ENCODE measurements at regions not wholly inside any gene's neighbourhood (a gene's known extent, or its start where the extent isn't known, plus 50 kb on each side); places are given as distances from the start of the nearest gene placed in this dataset.
"Not testable (repeated sequence)": the region's sequence is repeated elsewhere in the genome, so short reads cannot be mapped to it uniquely, and the experiment has no call there.

GRCh38 chr9:30646639-30647038 lies 1737.8 kb upstream of the ACO1 start:
- not testable (repeated sequence) for DNase-seq (ENCODE audit: low read depth)

- DNase-seq (ENCODE audit: low read depth), result no peak
Measured at GRCh38 chr9:30661925-30662324, 1722.5 kb upstream of the ACO1 start.

- DNase-seq (ENCODE audit: low read depth), result no peak
Measured at GRCh38 chr9:30670805-30671562, 1713.5 kb upstream of the ACO1 start.

DNA sequence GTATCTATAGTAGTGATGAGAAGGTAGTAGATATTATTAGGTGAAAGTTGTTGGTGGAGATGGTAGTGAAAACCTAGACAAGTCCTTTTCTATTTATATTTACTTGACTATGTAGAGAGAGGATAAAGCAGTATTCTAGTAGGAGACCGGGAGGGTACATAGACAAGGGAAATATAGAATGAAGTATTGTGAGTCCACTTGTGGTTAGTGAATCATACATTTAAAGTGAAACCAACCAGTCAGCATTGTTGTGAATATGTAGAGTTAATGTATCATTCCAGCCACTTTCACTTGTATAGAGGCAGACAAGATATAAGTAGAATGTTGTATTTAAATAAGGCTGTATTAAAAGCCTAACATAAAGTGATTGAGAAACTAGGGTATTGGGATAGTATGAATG lies 1711.3 kb upstream of the ACO1 start:
- DNase-seq (ENCODE audit: low read depth), result no peak

DNA sequence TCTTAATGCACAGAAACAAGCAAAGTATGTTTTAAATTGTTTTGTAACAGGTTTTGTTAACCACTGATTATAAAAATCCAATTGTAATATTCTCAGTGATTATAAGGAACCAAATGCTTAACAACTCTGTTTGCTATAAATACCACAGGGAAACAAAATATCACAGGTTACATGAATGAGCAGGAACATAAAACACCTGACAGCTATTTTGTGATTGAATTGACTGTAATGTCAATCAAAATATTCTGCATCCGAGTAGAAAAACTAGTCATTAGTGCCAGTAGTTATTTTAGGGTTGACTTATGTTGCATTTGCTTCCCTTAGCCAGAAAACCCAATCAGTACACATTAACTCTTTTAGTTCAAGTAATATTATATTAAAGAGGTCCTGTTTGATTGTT lies 1707.8 kb upstream of the ACO1 start:
- no peak for DNase-seq (ENCODE audit: low read depth)

DNA sequence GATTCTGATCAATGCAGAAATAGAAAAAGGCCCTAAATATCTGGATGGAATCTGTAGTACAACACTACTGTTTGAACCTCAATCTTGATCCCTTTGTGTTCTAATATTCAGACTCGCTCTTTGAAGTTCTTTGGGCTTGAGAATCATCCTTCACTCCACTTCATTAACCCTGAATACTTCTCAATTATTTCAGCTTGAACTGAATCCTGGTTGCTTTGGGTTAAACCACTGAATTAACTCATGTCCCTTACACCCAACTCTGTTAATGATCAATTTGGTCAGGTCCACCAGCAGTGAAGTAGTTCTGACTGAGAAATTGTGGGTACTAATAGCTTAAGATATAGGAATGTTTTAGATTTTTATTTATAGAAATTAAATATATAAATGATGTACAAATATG lies 1707.2 kb upstream of the ACO1 start:
- no peak for DNase-seq (ENCODE audit: low read depth)

GRCh38 chr9:30688801-30689200 lies 1695.6 kb upstream of the ACO1 start:
- no peak for DNase-seq (ENCODE audit: low read depth)

GRCh38 chr9:30697958-30698357 lies 1686.5 kb upstream of the ACO1 start:
- DNase-seq (ENCODE audit: low read depth), result no peak

GRCh38 chr9:30711591-30711990 lies 1672.9 kb upstream of the ACO1 start:
- DNase-seq (ENCODE audit: low read depth), result no peak

GRCh38 chr9:30713243-30713642 lies 1671.2 kb upstream of the ACO1 start:
- no peak for DNase-seq (ENCODE audit: low read depth)

DNA sequence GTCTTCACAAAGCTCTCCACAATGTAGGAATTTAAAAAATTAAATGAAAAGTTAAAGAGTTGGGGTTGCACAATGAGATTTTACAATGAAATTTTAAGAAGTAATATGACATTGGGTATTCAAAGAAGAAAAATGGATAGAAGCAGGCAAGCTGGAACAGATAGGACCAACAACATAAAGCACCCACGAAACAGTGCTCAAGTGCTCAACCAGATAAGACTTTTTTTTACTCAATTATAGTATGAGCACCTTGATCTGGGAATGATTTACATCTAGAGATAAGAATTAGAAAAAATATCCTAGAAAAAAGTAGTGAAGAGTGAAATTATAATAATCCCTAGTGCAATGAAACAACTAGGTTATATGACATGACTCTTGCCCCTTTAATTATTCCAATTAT lies 1670.1 kb upstream of the ACO1 start:
- no peak for DNase-seq (ENCODE audit: low read depth)

DNA sequence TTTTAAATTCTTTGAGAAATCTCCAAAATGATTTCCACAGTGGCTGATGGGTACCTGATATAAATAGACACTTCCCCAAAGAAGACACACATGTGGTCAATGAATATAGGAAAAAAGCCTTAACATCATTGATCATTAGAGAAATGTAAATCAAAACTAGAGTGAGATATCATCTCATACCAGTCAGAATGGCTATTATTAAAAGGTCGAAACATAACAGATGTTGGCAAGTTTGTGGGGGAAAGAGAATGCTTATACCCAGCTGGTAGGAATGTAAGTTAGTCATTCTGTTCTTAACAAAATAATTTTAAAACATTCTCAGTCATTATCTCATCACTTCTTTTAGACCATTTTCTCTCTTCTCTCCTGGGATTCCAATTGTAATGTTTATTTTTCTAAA lies 1666.0 kb upstream of the ACO1 start:
- no peak for DNase-seq (ENCODE audit: low read depth)

DNA sequence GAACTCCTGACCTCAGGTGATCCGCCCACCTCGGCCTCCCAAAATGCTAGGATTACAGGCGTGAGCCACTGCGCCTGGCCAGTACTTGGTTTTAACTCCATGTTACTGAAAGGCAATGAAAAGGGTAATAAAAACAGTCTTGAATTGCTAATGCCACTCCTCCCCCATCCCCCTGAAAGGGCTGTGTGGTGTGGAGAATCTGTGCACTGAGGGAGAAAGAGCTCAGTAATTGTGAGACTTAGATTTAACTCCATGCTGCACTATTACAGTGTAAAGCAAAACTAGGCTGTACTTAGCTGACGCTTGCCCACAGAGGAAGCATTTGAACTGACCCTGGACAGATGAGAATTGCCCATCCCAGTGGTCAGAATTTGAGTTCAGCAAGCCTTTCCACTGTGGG lies 1662.4 kb upstream of the ACO1 start:
- DNase-seq (ENCODE audit: low read depth), result no peak

DNA sequence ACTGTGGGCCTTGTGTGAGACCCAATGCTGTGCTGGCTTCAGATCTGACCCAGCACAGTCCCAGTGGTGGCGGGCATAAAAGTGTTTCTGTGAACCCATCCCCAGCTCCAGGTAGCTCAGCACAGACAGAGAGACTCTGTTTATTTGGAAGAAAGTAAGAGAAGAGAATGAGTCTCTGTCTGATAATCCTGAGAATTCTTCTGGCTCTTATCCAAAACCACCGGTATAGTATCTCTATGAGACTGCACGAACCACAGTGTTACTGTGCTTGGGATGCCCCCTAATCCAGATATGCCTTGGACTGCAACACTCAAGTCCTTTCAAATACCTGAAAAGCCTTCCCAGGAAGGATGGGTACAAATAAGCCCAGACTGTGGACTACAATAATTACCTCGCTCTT lies 1660.8 kb upstream of the ACO1 start:
- DNase-seq (ENCODE audit: low read depth), result no peak

DNA sequence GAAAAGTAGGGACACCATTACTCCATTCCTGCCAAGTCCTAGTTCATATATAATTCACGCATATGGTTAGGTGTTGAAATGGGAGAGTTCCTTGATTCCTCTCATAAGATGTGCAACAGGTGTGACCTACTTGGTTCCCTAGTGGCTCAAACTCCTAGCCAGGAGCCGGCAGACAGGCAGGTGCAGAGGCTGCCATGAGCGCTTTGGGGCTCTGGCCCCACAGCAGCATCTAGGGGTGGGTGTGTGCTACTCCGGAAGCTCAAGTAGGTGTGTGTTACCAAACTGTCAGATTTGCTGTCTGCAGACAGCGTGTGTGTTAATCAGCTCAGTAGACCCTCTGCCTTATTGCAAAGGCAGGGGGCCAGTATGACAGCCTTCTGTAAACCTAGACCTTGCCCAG lies 1652.4 kb upstream of the ACO1 start:
- DNase-seq (ENCODE audit: low read depth), result no peak

GRCh38 chr9:30744871-30745270 lies 1639.6 kb upstream of the ACO1 start:
- DNase-seq (ENCODE audit: low read depth), result no peak

DNA sequence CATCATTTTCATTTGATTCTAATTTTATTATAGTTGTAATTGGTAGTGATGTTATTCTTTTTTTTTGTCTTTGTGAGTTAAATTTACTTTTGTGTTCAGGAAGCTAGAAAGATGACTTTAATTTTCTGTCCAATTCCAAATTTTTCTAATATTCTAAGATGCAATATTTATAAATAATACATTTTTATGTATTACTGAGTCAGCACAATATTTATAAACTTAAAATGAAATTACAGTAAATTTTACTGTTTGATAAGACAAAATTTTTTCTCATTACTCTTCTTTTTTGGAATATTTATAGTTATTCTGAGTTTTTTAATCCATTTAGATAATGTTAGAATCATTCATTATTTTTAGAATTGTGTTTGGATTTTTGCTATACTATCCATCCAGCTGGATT lies 1637.9 kb upstream of the ACO1 start:
- no peak for DNase-seq (ENCODE audit: low read depth)

DNA sequence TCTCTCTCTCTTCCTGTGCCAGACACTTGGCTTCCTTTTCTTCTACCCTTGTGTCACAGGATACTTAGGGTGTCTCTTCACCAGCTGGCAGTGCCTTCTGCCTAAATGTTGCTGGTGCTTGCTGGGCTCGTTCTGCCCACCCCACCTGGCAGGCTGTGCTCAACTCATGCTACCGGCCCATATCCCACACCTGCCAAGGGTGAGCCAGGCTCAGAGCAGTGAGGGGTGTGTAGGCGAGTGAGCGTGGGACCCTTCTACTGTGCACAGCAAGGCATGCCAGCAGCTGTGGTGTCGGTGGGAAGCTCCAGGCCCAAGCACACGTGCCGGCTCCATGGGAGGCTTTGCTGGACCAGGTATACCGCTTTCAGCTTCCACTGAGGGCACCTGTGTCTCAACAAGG lies 1626.7 kb upstream of the ACO1 start:
- no peak for DNase-seq (ENCODE audit: low read depth)

DNA sequence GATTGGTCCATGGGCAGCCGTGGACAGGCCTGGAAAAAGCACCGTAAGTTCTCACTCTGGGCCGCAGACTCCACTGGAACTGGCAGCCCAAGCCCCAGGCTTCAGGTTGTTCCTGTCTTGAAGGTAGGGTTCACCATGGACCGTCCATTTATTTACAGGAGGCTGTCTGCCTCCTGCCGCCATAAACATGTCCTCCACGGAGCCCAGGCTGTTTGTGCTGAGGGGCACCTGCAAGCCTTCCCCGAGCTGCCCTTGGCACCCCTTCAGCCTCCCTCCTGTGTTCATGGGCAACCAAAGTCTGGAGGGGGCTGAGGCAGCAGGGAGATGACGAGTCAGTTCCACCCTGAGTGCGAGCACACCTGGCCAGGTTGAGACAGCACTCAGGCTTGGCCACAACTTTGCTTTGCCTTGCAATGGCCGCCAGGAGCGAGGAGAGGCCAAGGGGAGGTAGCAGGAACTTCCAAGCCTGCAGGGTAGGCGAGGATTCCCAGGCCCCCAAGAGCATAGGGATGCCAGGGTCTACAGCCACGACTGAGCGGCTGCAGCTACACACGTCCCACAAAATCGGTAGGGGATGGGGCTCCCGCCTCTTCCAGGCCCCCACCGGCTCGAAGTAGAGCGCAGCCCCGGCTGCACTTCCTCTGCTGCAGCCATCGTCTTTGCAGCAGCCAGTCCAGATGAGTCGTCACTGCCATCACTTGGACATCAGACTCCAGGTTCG lies 1625.6 kb upstream of the ACO1 start:
- no peak for DNase-seq (ENCODE audit: low read depth)

GRCh38 chr9:30765318-30765717 lies 1619.1 kb upstream of the ACO1 start:
- no peak for DNase-seq (ENCODE audit: low read depth)

GRCh38 chr9:30771163-30771708 lies 1613.2 kb upstream of the ACO1 start:
- no peak for DNase-seq (ENCODE audit: low read depth)

DNA sequence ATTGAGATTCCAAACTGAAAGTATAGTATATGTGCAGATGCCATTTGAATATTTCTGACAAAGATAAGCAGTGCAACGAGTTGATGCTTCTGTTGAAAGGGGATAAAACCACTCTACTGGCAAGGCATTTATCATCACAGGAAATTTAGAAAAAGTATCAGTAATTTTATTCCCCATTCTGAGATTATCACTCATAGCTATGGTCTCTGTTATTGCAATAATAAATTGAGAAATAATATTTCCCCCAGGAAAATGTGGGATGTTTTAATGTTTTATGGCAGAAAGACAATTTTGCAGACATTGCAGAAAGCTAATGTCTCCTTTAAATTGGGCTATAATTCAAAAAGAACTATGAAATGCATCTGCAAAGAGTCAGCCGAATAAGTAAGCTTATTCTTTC lies 1612.7 kb upstream of the ACO1 start:
- DNase-seq (ENCODE audit: low read depth), result no peak

- DNase-seq (ENCODE audit: low read depth), result no peak
Measured at GRCh38 chr9:30773427-30773826, 1611.0 kb upstream of the ACO1 start.

Measured in Daoy (cell line).